ENCODE measurements at regions not wholly inside any gene's neighbourhood (a gene's known extent, or its start where the extent isn't known, plus 50 kb on each side); places are given as distances from the start of the nearest gene placed in this dataset.

- TF ChIP-seq SIN3A (IDR thresholded peaks at IDR 0.05; ENCODE audit: borderline replicate concordance, insufficient read depth, low read length) (no peak), TAF1 (IDR thresholded peaks at IDR 0.05; ENCODE audit: borderline replicate concordance, insufficient read depth, low read length) (no peak), FOXP2 (optimal IDR thresholded peaks at IDR 0.05; ENCODE audit: borderline replicate concordance, extremely low read depth, extremely low read length, insufficient read depth) (no peak), REST (IDR thresholded peaks at IDR 0.05; ENCODE audit: insufficient read depth in 1 of 2, low read depth in 2 of 2, low read length in 2 of 2) (no peak), POLR2AphosphoS5 (IDR thresholded peaks at IDR 0.05; ENCODE audit: low read depth, low read length) (no peak)
These were observed 530.4 kb upstream of the KLHL29 start for GRCh38 chr2:22854588-22854987.

GRCh38 chr2:22855081-22855480 lies 529.9 kb upstream of the KLHL29 start:
- TF ChIP-seq SIN3A (IDR thresholded peaks at IDR 0.05; ENCODE audit: borderline replicate concordance, insufficient read depth, low read length) (no peak), REST (IDR thresholded peaks at IDR 0.05; ENCODE audit: insufficient read depth in 1 of 2, low read depth in 2 of 2, low read length in 2 of 2) (no peak), TAF1 (IDR thresholded peaks at IDR 0.05; ENCODE audit: borderline replicate concordance, insufficient read depth, low read length) (no peak), POLR2AphosphoS5 (IDR thresholded peaks at IDR 0.05; ENCODE audit: low read depth, low read length) (no peak), FOXP2 (optimal IDR thresholded peaks at IDR 0.05; ENCODE audit: borderline replicate concordance, extremely low read depth, extremely low read length, insufficient read depth) (no peak)

GRCh38 chr2:22855761-22856184 lies 529.2 kb upstream of the KLHL29 start:
- TF ChIP-seq FOXP2 (optimal IDR thresholded peaks at IDR 0.05; ENCODE audit: borderline replicate concordance, extremely low read depth, extremely low read length, insufficient read depth), result no peak
- no peak for TF ChIP-seq TAF1 (IDR thresholded peaks at IDR 0.05; ENCODE audit: borderline replicate concordance, insufficient read depth, low read length)
- TF ChIP-seq REST (IDR thresholded peaks at IDR 0.05; ENCODE audit: insufficient read depth in 1 of 2, low read depth in 2 of 2, low read length in 2 of 2), result no peak

- TF ChIP-seq FOXP2 (optimal IDR thresholded peaks at IDR 0.05; ENCODE audit: borderline replicate concordance, extremely low read depth, extremely low read length, insufficient read depth), result no peak
These were observed 517.0 kb upstream of the KLHL29 start for GRCh38 chr2:22867973-22868372.

- TF ChIP-seq FOXP2 (optimal IDR thresholded peaks at IDR 0.05; ENCODE audit: borderline replicate concordance, extremely low read depth, extremely low read length, insufficient read depth), result no peak
- TF ChIP-seq SIN3A (IDR thresholded peaks at IDR 0.05; ENCODE audit: borderline replicate concordance, insufficient read depth, low read length), result no peak
- no peak for TF ChIP-seq REST (IDR thresholded peaks at IDR 0.05; ENCODE audit: insufficient read depth in 1 of 2, low read depth in 2 of 2, low read length in 2 of 2)
- TF ChIP-seq TAF1 (IDR thresholded peaks at IDR 0.05; ENCODE audit: borderline replicate concordance, insufficient read depth, low read length), result no peak
- TF ChIP-seq POLR2AphosphoS5 (IDR thresholded peaks at IDR 0.05; ENCODE audit: low read depth, low read length), result no peak
These were observed 506.9 kb upstream of the KLHL29 start for GRCh38 chr2:22878121-22878520.

Data from PFSK-1 (cell line).